ENCODE measurements at regions not wholly inside any gene's neighbourhood (a gene's known extent, or its start where the extent isn't known, plus 50 kb on each side); places are given as distances from the start of the nearest gene placed in this dataset.

GRCh38 chr16:52383640-52384292 lies 163.2 kb downstream of the TOX3 start:
- TF ChIP-seq POLR2A (IDR thresholded peaks at IDR 0.05) = no peak
- no peak for TF ChIP-seq CTCF (IDR thresholded peaks at IDR 0.05)
- no peak for TF ChIP-seq POLR2AphosphoS5 (IDR thresholded peaks at IDR 0.05)
- TF ChIP-seq EP300 (IDR thresholded peaks at IDR 0.05; ENCODE audit: low read depth) = no peak

Data from transverse colon (tissue), 4 donors.